SKM-1 treated with dmso at 0.1 percent for 144 hours (cell line): ENCODE measurements at regions not wholly inside any gene's neighbourhood (a gene's known extent, or its start where the extent isn't known, plus 50 kb on each side); places are given as distances from the start of the nearest gene placed in this dataset.
"Not testable (repeated sequence)": the region's sequence is repeated elsewhere in the genome, so short reads cannot be mapped to it uniquely, and the experiment has no call there.

ENCODE experiments used
- DNase-seq: peaks from one replicate; lab custom pipeline; 2025; ENCODE audit not compliant: unreplicated experiment; lab: John Stamatoyannopoulos, UW

GRCh38 chrX:104392350-104392749 lies 137.6 kb upstream of the ESX1 start:
- DNase-seq, result no peak

DNA sequence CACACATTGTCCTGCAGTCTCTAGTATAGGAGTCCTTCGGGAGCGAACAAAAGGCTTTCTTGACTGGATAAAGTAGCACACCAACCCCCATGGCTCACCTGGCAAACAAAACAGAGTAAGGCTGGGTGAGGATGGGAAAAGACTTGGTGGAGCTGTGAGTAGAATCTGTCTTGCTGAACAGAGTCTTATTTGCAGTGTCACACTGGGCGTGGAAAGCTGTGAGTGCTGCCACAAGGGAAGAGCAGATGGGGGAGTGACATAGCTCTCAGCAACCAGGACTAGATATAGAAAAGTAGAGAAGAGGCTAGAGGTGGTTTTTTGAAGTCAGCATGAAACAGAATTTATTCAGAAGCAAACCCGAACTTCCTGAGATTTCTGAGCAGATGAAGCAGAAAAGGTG lies 137.2 kb upstream of the ESX1 start:
- no peak for DNase-seq

DNA sequence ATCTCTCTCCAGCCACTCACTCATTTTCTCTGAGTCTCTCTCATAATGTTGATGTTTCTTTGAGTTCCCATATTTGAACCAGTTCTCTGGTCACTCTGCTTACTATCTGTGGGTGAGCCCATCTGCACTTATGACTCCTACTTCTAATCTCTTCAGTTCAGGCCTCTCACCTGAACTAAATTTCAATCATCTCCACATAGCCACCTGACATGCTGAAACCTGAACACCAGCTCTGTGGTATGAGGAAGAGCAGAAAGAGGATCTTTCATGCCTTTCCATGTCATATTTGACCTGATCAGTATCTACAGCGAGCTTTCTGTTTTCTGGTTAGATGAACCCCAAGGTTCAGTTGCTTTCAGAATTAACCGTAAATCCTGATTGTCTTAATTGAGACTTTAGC lies 122.2 kb upstream of the ESX1 start:
- DNase-seq, result no peak

DNA sequence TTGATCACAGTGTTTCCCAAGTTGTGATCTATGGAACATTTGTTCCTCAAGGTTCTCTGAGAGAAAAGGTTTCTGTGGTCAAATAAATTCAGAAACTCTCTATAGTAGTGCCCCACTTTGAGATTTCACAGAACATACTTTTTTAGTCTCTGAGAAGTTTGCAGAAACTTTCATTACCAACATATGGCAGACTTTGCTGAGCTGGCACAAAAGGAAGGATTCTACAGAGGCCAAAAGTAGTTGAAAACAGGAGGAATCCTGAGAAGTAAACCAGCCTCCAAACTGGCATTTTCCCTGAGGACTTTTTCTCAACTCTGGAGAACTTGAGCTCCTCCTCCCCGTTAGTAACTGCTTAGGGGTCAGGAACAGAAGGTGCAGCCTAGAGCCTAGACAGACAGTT lies 117.8 kb upstream of the ESX1 start:
- no peak for DNase-seq

GRCh38 chrX:104370089-104370488 lies 115.4 kb upstream of the ESX1 start:
- DNase-seq, result no peak

- DNase-seq, result not testable (repeated sequence)
Observed at GRCh38 chrX:104360774-104361173, 106.0 kb upstream of the ESX1 start.

DNA sequence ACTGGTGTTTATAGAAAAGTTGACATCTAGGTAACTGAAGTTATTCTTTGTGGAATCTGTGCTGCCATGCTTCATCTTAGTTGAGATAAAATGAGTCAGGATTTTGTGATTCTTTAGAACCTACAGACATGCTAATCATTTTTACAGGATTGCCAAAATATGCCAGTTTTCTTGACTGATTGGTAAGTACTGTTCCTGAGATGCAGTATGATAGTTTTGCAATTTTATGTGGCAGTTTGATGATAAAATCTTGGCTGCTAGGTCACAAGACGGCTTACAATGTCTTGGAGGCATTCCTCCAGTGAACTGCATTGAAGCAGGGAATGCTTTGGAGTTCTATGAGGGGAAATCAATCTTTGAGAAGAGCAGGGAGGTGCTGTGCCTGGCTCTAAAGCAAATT lies 104.4 kb upstream of the ESX1 start:
- DNase-seq, result no peak

DNA sequence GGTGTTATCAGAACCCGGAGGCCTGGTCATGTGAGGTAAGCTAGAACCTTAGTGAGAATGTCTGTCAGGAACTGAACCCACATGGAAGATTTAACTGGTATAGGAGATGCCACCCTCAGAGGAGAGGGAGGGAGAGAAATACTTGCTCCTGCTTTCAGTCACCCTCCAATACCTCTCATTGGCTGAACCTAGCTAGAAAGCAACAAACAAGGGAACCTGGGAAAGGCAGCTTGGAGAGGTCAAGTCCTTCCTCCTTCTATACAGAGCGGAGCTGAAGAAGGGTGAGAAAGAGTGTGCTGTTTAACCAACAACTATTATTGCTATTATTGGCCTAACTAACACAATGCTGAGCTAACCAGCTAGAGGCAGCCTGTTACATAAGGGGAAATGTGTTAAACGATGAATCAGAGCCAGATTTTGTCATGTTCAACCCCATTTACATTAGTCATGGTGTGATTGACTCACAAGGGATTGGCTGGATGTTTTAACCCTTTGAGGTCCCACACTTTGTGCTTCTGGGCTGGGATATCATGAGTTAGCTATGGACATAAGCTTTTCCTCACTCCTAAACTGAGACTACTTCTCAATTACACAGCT lies 96.5 kb upstream of the ESX1 start:
- DNase-seq, result peak; percentile 8

GRCh38 chrX:104347860-104348259 lies 93.1 kb upstream of the ESX1 start:
- no peak for DNase-seq

DNA sequence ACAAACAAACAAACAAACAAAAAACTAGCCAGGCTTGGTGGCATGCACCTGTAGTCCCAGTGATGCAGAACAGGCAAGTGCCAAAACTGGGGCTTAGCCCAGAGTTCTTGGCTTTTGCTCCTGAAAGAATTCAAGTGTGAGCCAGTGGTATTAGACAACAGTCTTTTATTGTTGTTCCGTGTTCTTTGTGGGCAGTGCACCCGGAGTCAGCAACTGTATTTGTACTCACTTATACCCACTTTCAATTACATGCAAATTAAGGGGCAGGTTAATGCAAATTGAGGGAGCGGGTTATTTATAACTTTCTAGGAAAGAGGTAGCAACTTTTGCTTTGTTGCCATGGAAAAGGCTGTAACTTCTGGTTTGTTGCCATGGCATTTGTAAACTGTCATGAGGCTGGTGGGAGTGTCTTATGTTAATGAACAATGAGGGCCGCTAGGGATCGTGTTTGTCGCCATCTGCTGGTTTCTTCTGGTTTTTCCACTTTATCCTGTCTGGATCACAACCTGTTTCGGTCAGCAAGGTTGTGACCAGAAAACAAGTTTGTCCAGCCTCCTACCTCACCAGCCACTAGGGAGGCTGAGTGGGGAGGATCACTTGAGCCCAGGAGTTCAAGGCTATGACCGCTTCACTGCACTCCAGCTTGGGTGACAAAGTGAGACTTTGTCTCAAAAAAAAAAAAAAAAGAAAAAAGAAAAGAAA lies 88.8 kb upstream of the ESX1 start:
- DNase-seq, result peak; percentile 45

DNA sequence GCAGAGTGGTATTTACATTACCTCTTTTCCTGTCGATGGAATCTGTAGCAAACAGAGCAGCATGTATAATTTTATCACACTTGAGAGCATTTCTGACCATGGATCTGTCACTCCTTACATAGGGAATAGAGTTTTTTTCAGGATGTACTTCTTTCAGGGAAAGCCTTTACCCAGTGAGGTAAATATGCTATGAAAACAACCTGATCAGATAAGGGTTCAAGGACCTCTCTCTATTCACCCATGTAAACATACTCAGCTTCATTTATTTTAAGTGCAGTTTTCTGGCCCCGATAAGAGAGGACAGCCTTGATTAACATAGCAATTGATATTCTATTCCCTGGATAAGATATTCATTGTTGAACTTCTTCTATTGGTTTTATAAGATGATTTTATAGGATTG lies 87.3 kb upstream of the ESX1 start:
- DNase-seq, result no peak

- peak; percentile 4 for DNase-seq
Observed at GRCh38 chrX:104335756-104336155, 81.0 kb upstream of the ESX1 start.

DNA sequence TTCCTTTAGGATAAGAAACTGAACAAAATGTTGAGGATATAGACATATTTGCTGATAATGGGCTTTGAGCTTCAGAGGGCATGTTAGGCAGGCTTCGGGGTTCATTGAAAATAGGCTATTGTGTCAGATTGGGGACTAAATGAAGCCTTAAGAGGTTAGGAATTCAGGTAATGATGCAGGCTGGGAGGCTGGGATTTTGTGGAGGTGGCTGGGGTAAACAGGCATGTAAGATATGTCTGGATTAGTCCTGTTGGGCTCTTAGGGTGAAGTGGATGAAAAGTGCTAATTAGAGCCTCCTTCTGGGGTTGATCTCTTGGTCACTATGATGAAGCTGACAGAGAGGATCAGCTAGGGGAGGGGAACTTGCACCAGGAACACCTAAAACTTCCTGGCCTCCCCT lies 80.2 kb upstream of the ESX1 start:
- no peak for DNase-seq

DNA sequence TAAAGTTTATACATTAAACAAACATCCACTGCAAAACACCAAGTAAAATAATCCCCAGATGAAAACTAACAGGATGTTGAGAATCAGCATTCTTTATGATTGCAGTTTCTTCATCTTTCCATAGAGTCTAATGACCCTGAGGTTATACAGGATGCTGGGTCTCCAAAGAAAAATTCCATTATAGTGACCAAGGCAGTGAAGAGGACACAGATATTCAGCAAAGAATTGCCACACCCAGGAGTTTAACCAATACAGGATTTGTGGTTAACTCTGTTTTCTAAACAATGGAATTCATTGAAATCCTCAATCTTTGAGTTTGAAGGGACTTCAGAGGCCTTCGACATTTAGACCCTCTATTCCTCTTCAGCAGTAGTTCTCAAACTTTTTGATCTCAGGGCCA lies 76.2 kb upstream of the ESX1 start:
- DNase-seq, result no peak

DNA sequence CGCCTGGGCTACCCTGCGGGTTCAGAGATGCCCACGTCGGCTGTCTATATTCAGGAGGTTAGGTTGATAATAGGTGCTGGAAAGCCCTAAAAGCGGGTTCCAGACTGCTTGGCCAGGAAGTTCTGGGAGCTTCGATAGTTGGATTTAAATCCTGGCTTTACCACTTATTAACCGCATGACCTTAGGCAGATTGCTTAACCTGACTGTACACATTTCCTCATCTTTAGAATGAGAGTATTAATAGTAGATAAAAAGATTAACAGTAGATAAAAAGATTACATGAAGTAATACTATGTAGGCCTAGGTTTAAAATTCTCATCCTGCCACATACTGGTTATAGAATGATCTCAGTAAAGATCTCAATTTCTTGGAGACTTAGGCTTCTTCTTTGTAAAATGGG lies 75.0 kb upstream of the ESX1 start:
- no peak for DNase-seq

- no peak for DNase-seq
Observed at GRCh38 chrX:104325213-104325585, 70.5 kb upstream of the ESX1 start.

DNA sequence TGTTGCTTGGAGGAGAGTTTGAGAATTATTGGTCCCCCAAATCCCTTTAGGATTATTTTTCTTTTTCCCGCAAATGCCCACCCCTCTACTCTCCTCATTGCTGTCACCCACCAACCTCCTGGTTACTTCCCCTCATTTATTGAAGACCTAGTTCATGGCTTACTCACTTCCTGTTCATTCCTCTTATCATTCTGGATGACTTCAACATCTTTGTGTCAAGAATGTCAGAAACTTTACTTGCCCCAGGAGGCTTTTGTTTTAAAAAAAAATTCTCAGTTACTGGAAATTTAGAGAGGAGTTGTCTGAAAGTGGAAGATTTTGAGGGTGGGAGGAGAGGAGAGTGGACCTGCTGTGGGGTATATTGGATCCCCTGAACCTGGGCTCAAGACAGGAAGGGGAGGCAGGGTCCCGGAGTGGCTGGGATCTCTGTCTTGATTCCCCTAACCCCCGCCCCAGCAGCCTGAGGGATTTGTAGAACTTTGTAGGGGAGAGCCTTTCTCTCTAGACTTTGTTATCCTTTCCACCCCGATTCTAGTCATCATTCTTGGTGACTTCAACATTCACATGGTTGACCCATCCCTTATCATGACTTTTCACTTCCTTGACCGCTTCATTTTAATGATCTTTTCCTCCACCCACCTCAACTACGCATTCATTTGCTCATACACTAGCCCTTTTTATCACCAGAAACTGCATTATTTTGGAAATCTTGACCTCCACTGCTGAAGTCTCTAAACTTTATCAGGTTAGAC lies 69.9 kb upstream of the ESX1 start:
- DNase-seq, result no peak

DNA sequence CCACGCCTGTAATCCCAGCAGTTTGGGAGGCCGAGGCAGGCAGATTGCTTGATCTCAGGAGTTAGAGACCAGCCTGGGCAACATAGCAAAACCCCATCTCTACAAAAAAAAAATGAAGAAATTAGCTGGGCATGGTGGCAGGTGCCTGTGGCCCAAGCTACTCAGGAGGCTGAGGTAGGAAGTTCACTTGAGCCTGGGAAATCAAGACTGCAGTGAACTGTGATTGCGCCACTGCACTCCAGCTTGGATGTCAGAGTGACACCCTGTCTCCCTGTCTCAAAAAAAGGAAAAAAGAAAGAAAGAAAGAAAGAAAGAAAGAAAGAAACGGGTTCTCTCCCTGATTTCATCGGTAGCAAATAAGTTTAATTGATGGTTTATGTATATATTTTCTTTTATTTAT lies 64.6 kb upstream of the ESX1 start:
- DNase-seq, result no peak

- DNase-seq, result no peak
Observed at GRCh38 chrX:104318330-104319009, 63.7 kb upstream of the ESX1 start.

GRCh38 chrX:104316739-104317138 lies 62.0 kb upstream of the ESX1 start:
- no peak for DNase-seq

DNA sequence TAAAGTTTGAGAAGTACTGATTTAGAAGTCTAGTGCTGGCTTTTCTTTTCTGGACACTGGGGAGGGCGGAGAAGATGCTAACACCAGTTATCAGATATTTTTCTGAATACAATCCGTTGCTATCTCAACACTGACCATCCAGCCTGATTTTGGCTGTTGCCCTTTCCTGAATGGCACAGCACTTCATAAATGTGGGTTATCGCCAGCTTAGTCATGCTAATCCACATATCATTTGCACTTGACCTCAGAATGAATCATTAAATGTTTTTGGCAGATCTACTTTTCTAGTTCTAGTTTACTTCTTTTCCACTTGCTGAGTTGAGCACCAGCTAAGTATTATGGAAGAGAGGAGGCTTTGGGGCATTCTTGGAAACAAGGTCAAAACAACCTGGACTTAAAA lies 60.8 kb upstream of the ESX1 start:
- DNase-seq, result no peak
